ENCODE measurements at regions not wholly inside any gene's neighbourhood (a gene's known extent, or its start where the extent isn't known, plus 50 kb on each side); places are given as distances from the start of the nearest gene placed in this dataset.

- ChIA-PET POLR2A (no interaction called here), CTCF (interaction anchor here (1.1 kb wide), 1 partner anchor 13 kb away, joined by 3 read pairs; no protein-coding TSS in a partner anchor)
- TF ChIP-seq CTCF (IDR thresholded peaks at IDR 0.05; ENCODE audit: control extremely low read depth, extremely low read depth, low read depth, missing control alignments): no peak
- DNase-seq (ENCODE audit: extremely low spot score): no peak
Measured at GRCh38 chr14:97838986-97839385, 1041.8 kb downstream of the VRK1 start.

DNA sequence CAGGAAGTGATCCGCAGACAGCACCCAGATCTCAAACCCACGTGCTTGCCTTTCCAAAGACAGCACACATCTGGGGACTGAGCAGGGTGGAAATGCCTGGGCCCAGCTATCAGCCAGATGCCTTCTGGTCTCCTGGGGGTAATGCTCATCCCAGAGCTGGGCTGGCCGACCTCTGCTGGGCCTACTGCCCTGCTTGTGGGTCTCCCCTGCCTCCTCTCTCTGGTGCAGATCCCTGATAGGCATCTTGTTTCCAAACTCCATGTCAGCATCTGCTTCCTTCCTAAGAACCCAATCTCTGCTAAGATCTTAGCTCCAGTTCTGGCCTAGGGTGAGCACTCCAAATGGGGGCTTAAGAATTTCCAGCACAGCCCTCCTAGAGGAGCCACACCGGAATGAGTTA is 1043.0 kb downstream of the VRK1 start:
- TF ChIP-seq CTCF (IDR thresholded peaks at IDR 0.05; ENCODE audit: control extremely low read depth, extremely low read depth, low read depth, missing control alignments): no peak
- ChIA-PET POLR2A (no interaction called here), CTCF (no interaction called here)
- DNase-seq (ENCODE audit: extremely low spot score): no peak

- no peak for TF ChIP-seq CTCF (IDR thresholded peaks at IDR 0.05; ENCODE audit: control extremely low read depth, extremely low read depth, low read depth, missing control alignments)
- DNase-seq (ENCODE audit: extremely low spot score): no peak
- CTCF ChIA-PET: no interaction called here
- POLR2A ChIA-PET: no interaction called here
Measured at GRCh38 chr14:97841762-97842161, 1044.6 kb downstream of the VRK1 start.

DNA sequence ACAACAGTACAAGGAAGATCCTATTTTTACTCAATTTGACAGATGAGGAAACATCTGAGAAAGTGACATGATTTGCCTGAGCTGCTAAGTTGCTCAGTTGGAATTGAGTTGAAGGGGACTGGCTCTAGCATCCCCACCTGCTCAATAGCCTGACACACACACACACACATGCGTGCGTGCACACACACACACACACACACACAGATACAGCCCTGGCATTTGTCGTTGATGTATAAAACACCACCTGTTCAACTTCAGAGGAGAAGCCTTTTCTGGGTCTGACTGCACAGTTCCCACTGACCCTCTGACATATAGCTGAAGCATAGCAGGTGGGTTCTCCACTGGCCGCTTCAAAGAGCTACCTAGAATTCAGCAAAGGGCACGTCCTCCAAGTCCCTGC is 1045.9 kb downstream of the VRK1 start:
- POLR2A ChIA-PET: no interaction called here
- no peak for TF ChIP-seq CTCF (IDR thresholded peaks at IDR 0.05; ENCODE audit: control extremely low read depth, extremely low read depth, low read depth, missing control alignments)
- DNase-seq (ENCODE audit: extremely low spot score): no peak
- CTCF ChIA-PET: no interaction called here

DNA sequence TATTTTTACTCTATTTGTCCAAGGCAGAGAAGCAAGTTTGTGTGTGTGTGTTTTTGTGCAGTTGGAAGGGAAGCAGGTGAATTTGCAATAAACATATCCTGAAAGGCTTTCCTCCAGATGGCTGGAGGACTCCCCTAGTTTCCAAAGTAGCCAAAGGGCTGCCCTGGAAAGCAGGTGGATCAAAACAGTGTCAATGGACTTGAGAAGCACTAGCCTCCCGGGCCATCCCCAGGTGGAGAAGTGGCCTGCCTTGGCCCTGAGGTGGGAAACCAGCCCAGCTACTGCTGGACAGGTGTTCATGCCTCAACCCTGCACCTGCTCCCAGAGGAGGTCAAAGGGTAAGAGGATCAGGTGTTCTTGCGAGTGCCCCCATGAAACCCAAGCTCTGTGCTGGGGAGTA is 1046.9 kb downstream of the VRK1 start:
- DNase-seq (ENCODE audit: extremely low spot score): no peak
- no peak for TF ChIP-seq CTCF (IDR thresholded peaks at IDR 0.05; ENCODE audit: control extremely low read depth, extremely low read depth, low read depth, missing control alignments)
- ChIA-PET POLR2A (no interaction called here), CTCF (no interaction called here)

GRCh38 chr14:97846156-97846555 is 1049.0 kb downstream of the VRK1 start:
- no peak for TF ChIP-seq CTCF (IDR thresholded peaks at IDR 0.05; ENCODE audit: control extremely low read depth, extremely low read depth, low read depth, missing control alignments)
- ChIA-PET POLR2A (no interaction called here), CTCF (no interaction called here)
- no peak for DNase-seq (ENCODE audit: extremely low spot score)

DNA sequence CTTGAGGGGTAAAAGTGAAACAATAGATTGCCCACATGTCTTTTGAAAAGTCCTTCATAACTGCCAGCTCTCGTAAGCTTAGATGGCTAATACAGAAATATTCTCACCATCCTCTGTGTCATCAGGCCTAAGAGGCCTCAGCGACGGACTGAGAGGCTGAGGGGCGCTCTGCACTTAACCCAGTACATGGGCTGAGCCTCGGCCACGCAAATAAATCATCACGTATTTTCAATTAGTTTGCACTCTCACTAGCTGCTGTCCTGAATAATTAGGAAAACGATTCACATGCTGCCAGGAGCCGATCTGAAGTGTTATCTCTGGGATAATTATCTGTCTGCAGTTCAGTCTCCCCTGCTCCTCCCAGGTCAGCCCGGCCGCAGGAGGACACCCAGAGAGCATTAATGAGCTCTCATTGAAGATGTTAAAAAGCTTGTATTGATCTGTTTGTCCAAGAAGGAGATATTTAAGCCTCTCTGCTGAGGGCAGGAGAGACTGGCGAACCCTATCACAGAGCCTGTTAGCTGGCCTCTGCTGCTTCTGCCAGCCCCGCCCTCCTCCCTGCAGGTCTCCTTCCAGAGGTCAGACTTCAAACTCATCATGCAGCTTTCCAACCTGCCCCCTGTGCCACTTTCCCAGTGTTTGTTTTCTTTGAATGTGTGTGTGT is 1051.3 kb downstream of the VRK1 start:
- DNase-seq (ENCODE audit: extremely low spot score): no peak
- ChIA-PET CTCF (no interaction called here), POLR2A (no interaction called here)
- no peak for TF ChIP-seq CTCF (IDR thresholded peaks at IDR 0.05; ENCODE audit: control extremely low read depth, extremely low read depth, low read depth, missing control alignments)
